Dendritic cell treated with granulocyte-macrophage colony-stimulating factor and Interleukin-4, amounts not matched to agents 40 ng/mL and 50 ng/mL, for 4 days (primary cell): ENCODE measurements at regions not wholly inside any gene's neighbourhood (a gene's known extent, or its start where the extent isn't known, plus 50 kb on each side); places are given as distances from the start of the nearest gene placed in this dataset.

ENCODE experiments used
- H3K27ac Mint-ChIP-seq: one replicate; pipeline ENCODE4 v1.8.0; 2022; ENCODE audit warnings: mild to moderate bottlenecking, mixed read lengths
- H3K27me3 Mint-ChIP-seq: one replicate; pipeline ENCODE4 v1.8.0; 2022; ENCODE audit warnings: mild to moderate bottlenecking, mixed read lengths
- H3K36me3 Mint-ChIP-seq: one replicate; pipeline ENCODE4 v1.8.0; 2022; ENCODE audit warnings: low read depth, mixed read lengths
- H3K4me1 Mint-ChIP-seq: one replicate; pipeline ENCODE4 v1.8.0; 2022; ENCODE audit warnings: low read depth, mixed read lengths
- H3K4me3 Mint-ChIP-seq: one replicate; pipeline ENCODE4 v1.8.0; 2022; ENCODE audit warnings: mild to moderate bottlenecking, moderate library complexity, mixed read lengths
- H3K9me3 Mint-ChIP-seq: one replicate; pipeline ENCODE4 v1.8.0; 2022; ENCODE audit warnings: mixed read lengths
- intact Hi-C: fragments of 100-400 bp; cut with micrococcal nuclease; formaldehyde crosslinking; loops from one replicate; pipeline ENCODE4 v1.15.0; 2022

DNA sequence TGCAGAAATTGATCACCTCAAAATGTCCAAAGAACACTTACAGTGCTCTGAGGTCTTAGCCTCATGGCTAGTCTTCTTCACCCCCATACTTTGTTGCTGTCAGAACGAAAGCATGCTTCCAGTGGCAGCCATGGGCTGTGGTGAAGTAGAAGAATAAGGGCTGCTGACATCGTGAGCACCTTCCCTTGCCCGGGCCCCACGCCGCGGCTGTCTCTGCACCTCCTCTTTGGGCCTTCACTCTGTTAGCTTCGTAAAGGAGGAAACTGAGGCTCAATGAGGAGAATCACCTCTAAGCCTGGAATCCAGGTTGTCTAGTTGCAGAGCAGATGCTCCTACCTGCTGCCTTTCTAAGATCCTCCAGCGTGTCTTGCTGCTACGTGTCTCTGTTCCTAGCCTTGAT, 139.5 kb upstream of the SLC28A3 start:
- Mint-ChIP-seq H3K36me3 (no peaks in the 10 kb centered on the region), H3K27ac (no peak overlapping the region), H3K27me3 (no peaks in the 10 kb centered on the region), H3K4me1 (no peaks in the 10 kb centered on the region), H3K4me3 (no peak overlapping the region), H3K9me3 (peaks cover 5% of the 10 kb centered on the region)
- intact Hi-C loops: no loop called here

DNA sequence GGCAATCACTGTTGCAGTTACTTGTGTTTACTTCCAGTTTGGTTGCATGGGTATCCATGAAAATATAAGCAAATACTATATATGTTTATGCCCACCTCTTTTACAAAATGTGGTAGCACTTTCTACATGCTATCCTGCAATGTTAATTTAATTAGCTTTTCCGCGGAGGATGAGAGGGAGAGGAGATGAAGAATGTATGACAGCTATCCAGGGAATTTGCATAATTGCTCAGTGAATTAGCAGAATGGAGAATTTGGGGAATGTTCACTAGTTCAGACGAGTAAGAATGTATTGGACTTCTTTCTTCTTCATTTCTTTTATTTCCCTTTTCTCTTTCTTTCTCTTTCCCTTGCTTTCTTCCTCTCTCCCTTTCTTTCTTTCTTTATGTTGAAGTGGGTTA, 140.7 kb upstream of the SLC28A3 start:
- Mint-ChIP-seq H3K4me3 (no peak overlapping the region), H3K9me3 (peaks cover 5% of the 10 kb centered on the region), H3K27ac (no peak overlapping the region), H3K36me3 (no peaks in the 10 kb centered on the region), H3K4me1 (no peaks in the 10 kb centered on the region), H3K27me3 (no peaks in the 10 kb centered on the region)
- intact Hi-C loops: no loop called here

DNA sequence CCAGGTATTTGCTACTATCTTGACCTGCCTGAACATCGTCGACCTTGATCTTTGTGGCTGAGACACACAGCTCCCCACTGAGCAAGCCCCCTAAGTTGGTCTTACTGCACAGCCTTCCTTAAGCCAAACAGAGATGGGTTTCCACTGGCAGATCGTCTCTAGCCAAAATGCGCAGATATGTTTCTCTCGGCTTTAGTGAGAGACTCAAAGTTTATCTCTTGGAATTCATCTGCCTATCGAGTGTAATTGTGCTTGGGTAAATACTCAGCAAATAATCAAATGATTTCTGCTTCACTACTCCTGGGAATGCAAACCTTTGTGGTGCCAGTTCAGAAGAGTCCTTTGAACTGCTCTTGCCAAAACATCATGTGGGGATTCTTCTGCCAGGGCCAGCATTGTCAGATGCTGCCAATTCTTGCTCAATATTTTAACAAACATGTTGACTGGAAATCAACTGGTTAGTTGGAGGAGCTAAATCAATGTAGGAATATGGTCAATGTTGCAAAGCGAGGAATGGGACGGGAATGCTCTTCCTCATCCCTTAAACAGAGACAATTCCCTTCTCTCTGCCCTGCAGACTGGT, 141.2 kb upstream of the SLC28A3 start:
- no peaks in the 10 kb centered on the region for H3K36me3 Mint-ChIP-seq
- H3K4me3 Mint-ChIP-seq: no peak overlapping the region
- no peaks in the 10 kb centered on the region for H3K27me3 Mint-ChIP-seq
- H3K27ac Mint-ChIP-seq: no peak overlapping the region
- intact Hi-C loops: no loop called here
- peaks cover 1% of the 10 kb centered on the region for H3K9me3 Mint-ChIP-seq
- no peaks in the 10 kb centered on the region for H3K4me1 Mint-ChIP-seq

- Mint-ChIP-seq H3K4me1 (no peaks in the 10 kb centered on the region), H3K4me3 (no peak overlapping the region), H3K27ac (no peak overlapping the region), H3K36me3 (no peaks in the 10 kb centered on the region), H3K27me3 (no peaks in the 10 kb centered on the region), H3K9me3 (no peaks in the 10 kb centered on the region)
- intact Hi-C loops: no loop called here
These were observed 142.0 kb upstream of the SLC28A3 start for GRCh38 chr9:84482607-84483006.

- intact Hi-C loops: no loop called here
- H3K9me3 Mint-ChIP-seq: no peaks in the 10 kb centered on the region
- no peaks in the 10 kb centered on the region for H3K27me3 Mint-ChIP-seq
- no peak overlapping the region for H3K27ac Mint-ChIP-seq
- H3K4me1 Mint-ChIP-seq: no peaks in the 10 kb centered on the region
- H3K4me3 Mint-ChIP-seq: no peak overlapping the region
- H3K36me3 Mint-ChIP-seq: no peaks in the 10 kb centered on the region
These were observed 143.6 kb upstream of the SLC28A3 start for GRCh38 chr9:84484172-84484571.

- H3K27me3 Mint-ChIP-seq: no peaks in the 10 kb centered on the region
- intact Hi-C loops: no loop called here
- no peaks in the 10 kb centered on the region for H3K4me1 Mint-ChIP-seq
- no peaks in the 10 kb centered on the region for H3K36me3 Mint-ChIP-seq
- no peaks in the 10 kb centered on the region for H3K9me3 Mint-ChIP-seq
- H3K4me3 Mint-ChIP-seq: no peak overlapping the region
- no peak overlapping the region for H3K27ac Mint-ChIP-seq
These were observed 145.0 kb upstream of the SLC28A3 start for GRCh38 chr9:84485539-84485938.

DNA sequence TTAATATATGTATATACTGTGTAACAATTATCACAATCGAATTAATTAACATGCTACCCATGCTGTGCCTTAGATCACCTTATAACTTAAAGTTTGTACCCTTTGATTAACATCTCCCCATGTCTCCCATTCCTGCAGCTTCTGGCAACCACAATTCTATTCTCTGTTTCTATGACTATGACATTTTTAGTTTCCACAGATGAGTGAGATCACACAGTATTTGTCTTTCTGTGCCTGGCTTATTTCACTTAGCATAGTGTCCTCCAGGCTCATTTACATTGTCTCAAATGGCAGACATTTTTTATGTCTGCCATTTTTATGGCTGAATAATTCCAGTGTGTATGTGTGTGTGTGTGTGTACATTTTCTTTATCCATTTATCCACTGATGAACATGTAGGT, 146.1 kb upstream of the SLC28A3 start:
- Mint-ChIP-seq H3K27ac (no peak overlapping the region), H3K9me3 (no peaks in the 10 kb centered on the region), H3K27me3 (no peaks in the 10 kb centered on the region), H3K4me1 (no peaks in the 10 kb centered on the region), H3K36me3 (no peaks in the 10 kb centered on the region), H3K4me3 (no peak overlapping the region)
- intact Hi-C loops: no loop called here

- no peaks in the 10 kb centered on the region for H3K9me3 Mint-ChIP-seq
- H3K4me3 Mint-ChIP-seq: no peak overlapping the region
- H3K4me1 Mint-ChIP-seq: no peaks in the 10 kb centered on the region
- no peak overlapping the region for H3K27ac Mint-ChIP-seq
- H3K27me3 Mint-ChIP-seq: no peaks in the 10 kb centered on the region
- no peaks in the 10 kb centered on the region for H3K36me3 Mint-ChIP-seq
- intact Hi-C loops: no loop called here
These were observed 149.8 kb upstream of the SLC28A3 start for GRCh38 chr9:84490206-84490841.

DNA sequence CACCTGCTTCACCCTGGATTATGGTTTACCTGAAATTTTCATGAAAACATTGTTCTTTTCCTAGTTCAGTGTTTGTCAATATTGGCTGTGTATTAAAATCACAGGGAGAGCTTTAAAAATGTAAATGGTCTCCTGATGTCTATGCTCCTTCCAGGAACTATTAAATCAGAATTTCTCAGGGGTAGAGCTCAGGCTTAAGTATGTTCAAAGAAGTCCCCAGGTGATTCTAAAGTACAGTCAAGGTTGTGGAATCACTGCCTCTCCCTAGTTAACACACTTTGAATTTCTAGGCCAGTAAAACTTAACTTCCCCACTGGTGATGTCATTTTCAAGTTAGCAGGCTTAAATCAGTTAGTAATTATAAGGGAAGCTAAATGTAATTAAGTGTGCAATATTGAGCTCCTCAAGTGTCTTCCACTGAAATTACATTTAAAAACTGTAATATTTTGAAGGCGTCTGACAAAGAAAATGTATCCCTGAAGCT, 150.3 kb upstream of the SLC28A3 start:
- intact Hi-C loops: no loop called here
- Mint-ChIP-seq H3K36me3 (no peaks in the 10 kb centered on the region), H3K4me3 (no peak overlapping the region), H3K27ac (no peak overlapping the region), H3K9me3 (no peaks in the 10 kb centered on the region), H3K27me3 (no peaks in the 10 kb centered on the region), H3K4me1 (no peaks in the 10 kb centered on the region)

GRCh38 chr9:84492366-84493159, 152.0 kb upstream of the SLC28A3 start:
- H3K9me3 Mint-ChIP-seq: no peaks in the 10 kb centered on the region
- no peaks in the 10 kb centered on the region for H3K27me3 Mint-ChIP-seq
- intact Hi-C loops: no loop called here
- no peak overlapping the region for H3K27ac Mint-ChIP-seq
- H3K36me3 Mint-ChIP-seq: no peaks in the 10 kb centered on the region
- H3K4me1 Mint-ChIP-seq: no peaks in the 10 kb centered on the region
- H3K4me3 Mint-ChIP-seq: no peak overlapping the region

GRCh38 chr9:84493284-84493947, 152.9 kb upstream of the SLC28A3 start:
- intact Hi-C loops: no loop called here
- Mint-ChIP-seq H3K27ac (no peak overlapping the region), H3K27me3 (no peaks in the 10 kb centered on the region), H3K36me3 (no peaks in the 10 kb centered on the region), H3K9me3 (no peaks in the 10 kb centered on the region), H3K4me3 (no peak overlapping the region), H3K4me1 (no peaks in the 10 kb centered on the region)

DNA sequence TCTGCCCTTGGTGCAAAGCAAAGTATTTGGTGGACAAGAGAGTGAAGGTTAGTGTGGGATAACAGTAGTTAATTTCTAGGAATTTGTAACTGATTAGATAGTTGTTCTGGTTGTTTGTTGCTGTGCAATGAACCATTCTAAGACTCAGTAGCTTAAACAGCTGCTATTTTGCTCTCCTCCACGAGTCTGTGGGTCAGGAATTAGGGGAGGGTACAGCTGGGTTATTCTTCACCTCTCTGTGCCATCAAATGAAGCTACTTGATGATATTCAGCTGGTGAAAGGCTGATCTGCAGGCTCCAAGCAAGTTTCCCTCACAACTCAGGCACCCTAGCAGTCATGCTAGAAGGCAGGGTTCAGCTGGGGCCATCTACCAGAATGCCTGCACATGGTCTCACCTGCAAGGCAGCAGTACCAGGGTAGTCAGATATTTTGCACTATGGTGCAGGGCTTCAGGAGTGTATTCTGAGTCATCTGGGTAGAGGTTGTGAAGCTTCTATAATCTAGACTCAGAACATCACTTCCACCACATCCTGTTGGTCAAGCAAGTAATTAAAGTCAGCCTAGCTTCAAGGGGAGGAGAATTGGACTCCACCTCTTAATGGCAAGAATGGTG, 159.5 kb upstream of the SLC28A3 start:
- intact Hi-C loops: no loop called here
- no peaks in the 10 kb centered on the region for H3K27me3 Mint-ChIP-seq
- no peaks in the 10 kb centered on the region for H3K9me3 Mint-ChIP-seq
- no peak overlapping the region for H3K27ac Mint-ChIP-seq
- H3K4me1 Mint-ChIP-seq: no peaks in the 10 kb centered on the region
- H3K4me3 Mint-ChIP-seq: no peak overlapping the region
- no peaks in the 10 kb centered on the region for H3K36me3 Mint-ChIP-seq

DNA sequence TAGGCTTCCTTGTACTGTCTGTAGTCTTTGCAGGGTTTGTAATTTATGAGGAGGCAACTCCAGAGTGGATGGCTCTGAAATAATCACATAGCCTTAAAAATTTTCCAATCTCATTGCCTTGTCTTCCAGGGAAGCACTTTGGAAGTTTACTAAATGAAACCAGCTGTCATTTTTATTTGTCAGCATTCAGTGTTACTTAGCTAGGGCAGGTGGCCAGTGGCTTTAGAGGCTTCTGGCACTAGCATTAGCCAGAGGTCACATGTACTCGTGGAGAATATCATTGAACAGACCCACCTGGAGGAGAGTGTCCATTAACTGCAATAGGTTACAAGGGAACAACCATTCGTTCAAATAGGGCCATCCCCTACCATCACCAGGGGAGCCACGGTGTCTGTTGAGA, 160.3 kb upstream of the SLC28A3 start:
- intact Hi-C loops: no loop called here
- Mint-ChIP-seq H3K27ac (no peak overlapping the region), H3K4me3 (no peak overlapping the region), H3K4me1 (no peaks in the 10 kb centered on the region), H3K27me3 (no peaks in the 10 kb centered on the region), H3K36me3 (no peaks in the 10 kb centered on the region), H3K9me3 (no peaks in the 10 kb centered on the region)

- Mint-ChIP-seq H3K4me1 (no peaks in the 10 kb centered on the region), H3K27me3 (no peaks in the 10 kb centered on the region)
These were observed 161.0 kb upstream of the SLC28A3 start for GRCh38 chr9:84501587-84501986.

More at GRCh38 chr9:84501587-84501986, 161.0 kb upstream of the SLC28A3 start:
- Mint-ChIP-seq H3K4me3 (no peak overlapping the region), H3K36me3 (no peaks in the 10 kb centered on the region), H3K9me3 (peaks cover 6% of the 10 kb centered on the region), H3K27ac (no peak overlapping the region)
- intact Hi-C loops: no loop called here
